GM21528 (cell line): ENCODE measurements at regions not wholly inside any gene's neighbourhood (a gene's known extent, or its start where the extent isn't known, plus 50 kb on each side); places are given as distances from the start of the nearest gene placed in this dataset.

Experiments
- ATAC-seq: cut with Tn5 transposase; IDR thresholded peaks from one replicate; pipeline ENCODE4 v1.9.1; 2021; ENCODE audit warnings: mild to moderate bottlenecking, moderate library complexity; ENCODE audit not compliant: unreplicated experiment, low FRiP score

DNA sequence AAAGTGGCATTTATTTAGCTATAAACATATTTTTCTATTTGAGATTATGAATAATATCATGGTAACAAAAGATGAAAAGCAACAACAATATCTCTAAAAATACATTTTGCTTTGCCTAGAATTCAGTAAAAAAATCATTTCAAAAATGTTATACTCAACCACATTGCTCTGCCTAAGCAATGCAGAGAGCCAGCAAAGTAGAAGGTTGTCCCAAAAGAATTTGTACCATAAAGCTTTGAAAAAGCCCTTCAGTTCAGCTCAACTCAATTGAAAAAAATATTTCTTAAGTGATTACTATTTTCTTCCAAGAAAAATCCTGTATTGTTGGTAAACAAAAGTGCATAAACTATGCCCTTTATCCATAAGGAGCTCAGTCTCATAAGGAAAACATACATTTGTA, 301.2 kb upstream of the ARSJ start:
- no peak for ATAC-seq

DNA sequence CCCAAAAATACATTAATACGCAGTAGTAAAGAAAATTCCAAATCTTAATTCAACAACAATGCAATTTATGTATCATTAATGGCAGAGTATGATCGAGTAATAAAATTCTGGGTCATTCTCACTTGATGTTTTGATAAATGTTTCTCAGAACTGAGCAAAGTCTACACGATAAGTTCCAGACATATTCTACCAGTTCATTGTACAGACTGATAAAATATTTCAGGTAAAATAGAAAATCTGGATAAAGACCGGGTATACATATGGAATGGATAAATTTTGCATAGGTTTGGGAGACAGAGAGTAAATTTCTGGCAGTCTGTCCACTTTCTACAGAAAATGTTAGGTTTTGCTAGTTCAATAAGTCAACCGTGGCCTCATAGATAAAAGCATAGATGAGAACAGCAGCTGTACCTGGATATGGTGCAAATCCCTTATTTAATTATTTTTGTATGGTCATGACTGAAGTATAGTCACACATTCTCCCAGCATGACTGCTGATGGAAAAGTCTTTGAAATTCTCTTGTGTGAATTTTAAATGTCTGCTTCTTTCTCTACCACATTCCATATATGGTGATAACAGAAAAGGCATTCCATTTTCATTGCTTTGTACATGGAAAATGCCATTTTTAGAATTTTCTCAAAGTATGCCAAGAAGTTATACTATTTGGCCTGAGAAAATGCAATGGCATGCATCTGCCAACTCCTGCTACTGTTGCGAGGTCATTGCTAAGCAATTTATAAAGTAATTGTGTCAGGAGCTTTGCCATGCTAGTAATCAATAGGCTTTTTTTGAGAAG, 301.9 kb upstream of the ARSJ start:
- ATAC-seq, result no peak

DNA sequence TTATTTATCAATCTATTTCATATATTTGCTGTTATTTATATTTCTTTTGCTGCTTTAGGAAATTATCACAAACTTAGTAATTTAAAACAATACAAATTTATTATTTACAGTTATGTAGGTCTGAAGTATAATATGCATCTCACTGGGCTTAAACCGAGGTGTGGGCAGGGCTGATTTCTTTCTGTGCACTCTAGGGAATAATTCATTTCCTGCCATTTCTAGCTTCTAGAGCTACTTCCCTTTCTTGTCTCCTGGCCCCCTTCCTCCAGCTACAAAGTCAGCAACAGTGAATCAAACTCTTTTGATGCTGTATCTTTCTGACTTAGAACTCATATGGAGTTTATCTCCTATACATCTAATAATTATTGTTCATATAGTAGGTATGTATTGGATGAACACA, 303.5 kb upstream of the ARSJ start:
- ATAC-seq, result no peak

DNA sequence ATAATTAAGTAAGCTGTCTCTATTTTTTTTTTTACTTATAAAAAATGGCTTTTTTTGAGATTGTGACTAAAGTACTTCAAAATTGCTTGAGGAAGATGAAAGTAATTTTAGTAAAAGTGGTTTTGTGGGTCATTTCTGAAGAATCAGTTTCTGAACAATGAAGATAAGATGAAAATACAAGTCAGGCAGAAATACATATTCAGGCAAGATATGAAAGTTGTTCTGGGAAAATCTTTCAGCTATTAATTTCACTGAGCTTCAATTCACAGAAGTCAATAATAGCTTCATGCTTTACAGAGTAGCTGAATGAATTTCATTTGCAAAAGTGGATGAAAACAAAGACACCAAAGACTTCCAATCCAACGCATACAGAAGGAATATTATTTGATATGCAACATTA, 305.2 kb upstream of the ARSJ start:
- no peak for ATAC-seq

DNA sequence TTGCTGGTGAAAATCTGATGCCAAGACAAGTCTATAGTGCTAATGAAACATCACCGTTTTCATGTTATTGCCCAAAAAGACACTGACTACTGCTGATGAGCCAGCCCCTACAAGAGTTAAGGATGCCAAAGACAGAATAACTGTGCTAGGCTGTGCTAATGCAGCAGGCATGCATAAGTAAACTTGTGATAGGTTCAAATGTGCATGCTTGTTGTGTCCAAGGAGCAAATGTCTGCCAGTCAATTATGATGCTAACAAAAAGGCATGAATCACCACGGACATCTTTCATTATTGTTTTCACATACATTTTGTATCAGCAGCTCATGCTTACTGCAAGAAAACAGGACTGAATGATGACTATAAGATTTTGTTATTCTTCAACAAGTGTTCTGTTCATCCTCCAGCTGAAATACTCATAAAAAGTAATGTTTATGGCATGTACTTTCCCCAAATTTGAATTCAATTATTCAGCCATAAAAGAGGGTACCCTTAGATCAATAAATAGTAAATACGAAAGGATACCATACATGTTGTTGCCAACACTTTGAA, 306.9 kb upstream of the ARSJ start:
- ATAC-seq, result no peak

DNA sequence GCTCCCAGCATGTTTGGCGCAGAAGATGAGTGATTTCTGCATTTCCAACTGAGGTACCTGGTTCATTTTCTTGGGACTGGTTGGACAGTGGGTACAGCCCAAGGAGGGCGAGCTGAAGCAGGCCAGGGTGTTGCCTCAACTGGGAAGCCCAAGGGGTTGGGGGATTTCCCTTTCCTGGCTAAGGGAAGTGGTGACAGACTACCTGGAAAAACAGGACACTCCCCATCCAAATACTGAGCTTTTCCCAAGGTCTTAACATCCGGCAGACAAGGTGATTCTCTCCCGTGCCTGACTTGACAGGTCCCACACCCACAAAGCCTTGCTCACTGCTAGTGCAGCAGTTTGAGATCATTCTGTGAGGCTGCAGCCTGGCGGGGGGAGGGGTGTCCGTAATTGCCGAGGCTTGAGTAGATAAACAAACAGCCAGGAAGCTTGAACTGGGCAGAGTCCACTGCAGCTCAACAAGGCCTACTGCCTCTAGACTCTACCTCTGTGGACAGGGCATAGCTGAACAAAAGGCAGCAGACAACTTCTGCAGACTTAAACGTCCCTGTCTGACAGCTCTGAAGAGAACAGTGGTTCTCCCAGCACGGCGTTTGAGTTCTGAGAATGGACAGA, 307.7 kb upstream of the ARSJ start:
- no peak for ATAC-seq

DNA sequence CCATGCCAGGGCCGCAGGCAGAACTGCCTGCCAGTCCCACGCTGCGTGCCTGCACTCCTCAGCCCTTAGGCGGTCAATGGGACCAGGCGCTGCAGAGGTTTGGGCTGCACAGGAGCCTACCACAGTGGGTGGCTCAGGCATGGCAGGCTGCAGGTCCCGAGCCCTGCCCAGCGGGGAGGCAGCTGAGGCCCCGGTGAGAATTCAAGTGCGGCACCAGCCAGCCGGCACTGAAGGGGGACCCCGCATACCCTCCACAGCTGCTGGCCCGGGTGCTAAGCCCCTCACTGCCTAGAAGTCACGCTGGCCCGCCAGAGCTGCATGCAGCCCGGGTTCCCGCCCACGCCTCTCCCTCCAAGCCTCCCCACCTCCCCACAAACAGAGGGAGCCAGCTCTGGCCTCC, 302.5 kb upstream of the UGT8 start:
- ATAC-seq, result no peak

DNA sequence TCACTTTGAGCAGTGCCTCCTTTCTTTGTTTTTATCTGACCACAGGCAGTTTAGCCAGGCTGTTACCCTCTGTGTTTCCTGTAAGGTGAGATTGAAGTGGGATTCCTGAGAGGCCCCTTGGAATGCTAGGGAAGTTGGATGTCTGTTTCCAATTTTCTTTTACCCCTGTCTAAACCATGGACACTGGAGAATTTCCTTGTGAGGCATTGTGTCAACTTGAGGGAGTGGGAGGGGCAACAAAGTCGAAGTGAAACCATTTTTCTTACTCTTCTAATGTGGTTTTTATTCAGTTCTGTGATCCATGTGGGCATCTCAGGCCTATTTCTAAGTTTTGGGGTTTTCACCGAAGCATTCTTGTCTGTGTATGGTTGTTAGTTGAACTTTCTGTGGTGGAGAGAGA, 296.1 kb upstream of the UGT8 start:
- no peak for ATAC-seq

DNA sequence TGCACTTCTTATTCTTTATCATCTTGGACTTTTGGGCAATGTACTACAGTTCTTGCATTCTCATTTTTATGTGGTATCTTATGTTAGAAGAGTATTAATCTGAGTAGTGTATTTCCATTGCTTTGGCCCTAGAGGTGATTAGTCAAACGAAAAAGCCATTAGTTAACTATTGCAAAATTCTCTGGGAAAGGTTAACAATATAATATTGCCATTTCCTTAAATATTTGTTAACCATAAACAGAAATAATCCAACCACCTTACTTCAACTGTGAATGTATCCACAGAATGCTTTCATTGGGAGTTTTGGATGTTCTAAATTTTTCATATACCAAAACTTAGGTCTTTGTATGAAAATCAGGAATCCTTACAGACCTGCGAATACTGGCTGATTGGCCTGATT, 294.6 kb upstream of the UGT8 start:
- ATAC-seq, result no peak

DNA sequence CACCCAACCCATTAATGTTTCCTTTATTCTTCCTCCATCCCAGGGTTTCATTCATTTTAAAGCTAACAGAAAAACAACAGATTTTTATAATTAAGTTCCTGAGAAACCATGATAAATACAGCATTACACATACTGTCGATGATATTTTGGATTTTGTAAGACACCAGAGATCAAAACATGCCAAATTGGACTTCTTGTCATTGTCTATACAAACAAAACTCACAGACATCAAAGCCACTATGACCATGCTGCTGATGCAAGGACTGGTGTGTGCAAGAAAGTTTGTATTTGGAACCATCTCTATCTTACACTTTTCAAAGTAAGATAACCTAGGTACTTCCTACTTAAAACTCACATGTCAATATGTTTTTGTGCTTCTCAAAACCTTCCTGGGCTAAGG, 294.0 kb upstream of the UGT8 start:
- no peak for ATAC-seq

DNA sequence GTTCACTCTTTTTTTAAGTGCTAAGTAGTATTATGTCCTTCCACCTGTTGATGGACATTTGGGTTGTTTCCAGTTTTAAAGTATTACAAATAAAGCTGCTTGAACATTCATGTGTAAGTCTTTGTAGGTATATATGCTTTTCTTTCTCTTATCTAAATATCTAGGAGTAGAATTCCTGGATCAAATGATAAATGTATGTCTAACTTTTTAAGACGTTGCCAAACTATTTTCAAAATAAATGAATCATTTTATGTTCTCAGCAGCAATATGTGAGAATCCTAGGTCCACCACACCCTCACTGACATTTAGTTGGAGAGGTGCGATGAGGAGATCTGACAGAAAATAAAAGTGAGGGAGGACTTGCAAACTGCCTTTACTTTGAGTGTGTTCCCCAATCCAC, 291.7 kb upstream of the UGT8 start:
- no peak for ATAC-seq

DNA sequence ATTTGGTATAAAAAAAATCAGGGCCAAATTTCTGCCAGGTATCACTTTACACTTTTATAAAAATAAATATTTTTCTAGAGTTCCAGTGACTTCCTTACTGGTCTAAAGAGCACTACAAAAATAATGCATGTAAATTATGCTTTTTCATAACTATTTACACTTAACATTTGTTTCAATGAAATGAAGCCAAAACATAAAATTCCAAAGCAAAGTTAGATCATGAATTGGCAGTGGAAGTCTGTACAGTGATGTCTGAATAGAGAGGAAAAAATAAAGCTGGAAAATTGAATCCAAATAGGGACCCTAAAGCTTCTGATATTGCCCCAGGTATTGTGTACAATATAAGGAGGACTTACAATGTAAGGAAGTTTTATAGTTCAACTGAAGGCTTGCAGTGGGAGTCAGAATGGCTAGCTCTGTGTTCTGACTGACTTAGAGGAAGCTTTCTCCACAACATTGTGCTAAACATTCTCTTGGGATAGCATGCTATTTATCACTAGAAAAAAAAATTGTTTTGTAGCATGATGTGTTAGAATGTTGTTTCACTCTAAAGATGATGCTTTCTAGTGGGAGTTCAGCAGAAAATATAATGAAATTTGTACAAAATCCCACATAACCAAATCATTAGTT, 288.2 kb upstream of the UGT8 start:
- ATAC-seq, result no peak

DNA sequence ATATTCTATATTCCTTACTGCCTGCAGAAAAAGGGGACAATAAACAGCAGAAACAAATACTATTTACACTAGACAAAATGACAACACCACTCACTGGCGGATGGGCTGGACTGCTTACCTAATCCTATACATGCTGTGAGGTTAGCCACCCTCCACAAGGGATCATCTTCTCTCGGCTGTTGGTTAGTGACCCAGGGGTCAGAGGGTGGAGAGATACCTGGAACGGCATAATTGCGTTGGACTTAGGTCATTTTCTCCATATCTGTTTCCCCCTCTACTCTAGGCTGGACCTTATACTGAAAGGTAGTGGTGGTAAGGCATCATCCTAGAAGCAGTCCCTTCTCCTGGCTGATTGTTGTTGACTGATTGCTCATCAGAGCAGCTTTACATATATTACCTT, 286.8 kb upstream of the UGT8 start:
- no peak for ATAC-seq

DNA sequence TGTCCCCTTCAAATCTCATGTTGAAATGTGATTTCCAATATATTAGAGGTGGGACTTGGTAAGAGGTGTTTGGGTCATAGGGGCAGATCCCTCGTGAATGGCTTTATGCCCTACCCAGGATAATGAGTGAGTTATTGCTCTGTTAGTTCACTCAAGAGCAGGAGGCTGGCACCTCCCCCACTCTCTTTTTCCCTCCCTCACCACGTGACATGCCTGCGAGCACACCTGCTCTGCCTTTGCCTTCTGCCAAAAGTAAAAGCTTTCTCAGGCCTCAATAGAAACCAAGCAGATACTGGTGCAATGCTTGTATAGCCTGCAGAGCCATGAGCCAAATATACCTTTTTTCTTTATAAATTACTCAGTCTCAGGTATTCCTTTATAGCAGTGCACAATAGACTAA, 286.3 kb upstream of the UGT8 start:
- no peak for ATAC-seq

DNA sequence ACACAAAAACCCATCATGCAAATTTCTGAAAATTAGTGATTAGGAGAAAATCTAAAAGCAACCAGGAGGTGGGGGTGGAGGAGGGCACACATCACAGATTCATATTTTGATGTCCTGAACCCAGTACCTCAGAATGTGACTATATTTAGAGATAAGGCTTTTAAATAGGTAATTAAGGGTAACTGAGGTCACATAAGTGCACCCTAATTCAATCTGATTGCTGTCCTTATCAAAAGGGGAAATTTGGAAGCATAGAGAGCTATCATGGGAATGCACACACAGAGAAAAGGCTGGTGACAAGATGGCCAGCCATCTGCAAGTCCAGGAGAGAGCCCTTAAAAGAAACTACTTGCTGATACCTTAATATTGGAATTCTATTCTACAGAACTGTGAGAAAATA, 281.8 kb upstream of the UGT8 start:
- no peak for ATAC-seq

DNA sequence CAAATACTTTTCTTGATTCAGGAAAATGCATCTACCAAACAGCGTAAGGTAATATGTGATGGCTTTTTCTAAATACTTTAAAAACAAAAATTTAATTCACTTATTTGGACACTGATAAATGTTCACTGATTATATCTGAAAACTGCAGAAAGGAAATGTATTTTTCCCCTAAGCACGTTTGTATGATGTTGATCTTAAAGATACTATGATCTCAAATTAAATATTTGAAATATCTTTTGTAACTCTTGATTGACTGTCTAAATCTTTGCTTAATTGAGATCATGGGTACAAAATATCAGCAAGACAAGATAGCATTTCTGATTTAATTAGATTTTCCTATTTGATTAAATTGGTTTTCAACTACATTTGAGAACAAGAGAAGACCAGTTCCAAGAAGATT, 281.0 kb upstream of the UGT8 start:
- no peak for ATAC-seq

DNA sequence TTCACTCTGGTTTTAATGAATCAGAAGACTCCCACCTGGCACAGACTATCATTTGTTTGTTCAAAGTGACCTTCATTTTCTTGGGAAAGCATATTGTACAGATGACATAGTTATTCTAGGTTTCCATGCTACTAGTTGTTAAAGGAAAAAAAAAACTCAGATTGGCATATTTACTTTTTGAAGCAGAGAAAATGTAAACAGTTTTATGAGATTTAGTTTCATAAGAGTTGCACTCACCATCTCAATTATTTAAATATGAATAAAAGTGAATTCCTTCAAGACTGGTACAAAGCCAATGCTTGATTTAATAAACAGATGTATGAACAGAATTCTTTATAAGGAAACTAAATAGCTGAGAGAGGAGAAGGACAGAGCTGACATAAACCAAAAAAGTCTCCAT, 280.3 kb upstream of the UGT8 start:
- ATAC-seq, result no peak

DNA sequence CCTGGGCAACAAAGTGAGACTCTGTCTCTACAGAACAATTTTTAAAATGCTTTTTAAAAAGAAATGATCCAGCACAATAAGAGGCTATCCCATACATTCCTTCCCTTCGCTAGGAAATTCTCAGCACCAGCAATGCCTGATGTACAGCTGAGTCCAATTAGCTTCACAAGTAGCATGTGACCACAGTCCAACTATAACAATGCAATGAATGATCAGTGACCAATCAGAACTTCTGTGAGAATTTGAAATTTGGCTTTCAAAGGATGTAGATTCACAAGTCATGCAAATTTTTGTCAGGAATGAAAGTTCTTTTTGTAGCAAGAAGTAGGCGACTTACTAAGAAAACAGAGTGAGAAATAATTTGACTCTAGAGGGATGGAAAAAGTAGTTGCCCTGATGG, 278.5 kb upstream of the UGT8 start:
- ATAC-seq, result no peak

DNA sequence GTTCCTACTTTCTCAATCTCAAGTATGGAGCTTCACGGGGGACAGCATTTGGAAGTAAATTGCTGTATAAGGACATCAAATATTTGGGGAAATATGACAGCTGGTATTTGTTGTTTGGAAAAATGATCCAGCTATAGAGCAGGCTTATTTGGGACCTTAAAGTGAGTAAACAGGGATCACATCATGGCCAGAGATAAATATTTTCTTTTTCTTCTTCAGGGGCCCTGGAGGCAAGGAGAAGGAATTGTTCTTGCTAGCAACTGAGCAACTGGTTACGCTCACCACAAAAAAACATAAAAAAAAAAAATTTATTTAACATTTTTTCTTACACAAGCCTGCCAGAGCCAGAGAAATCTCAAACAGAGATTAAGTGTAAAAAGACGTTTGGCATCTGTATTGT, 277.2 kb upstream of the UGT8 start:
- ATAC-seq, result no peak

DNA sequence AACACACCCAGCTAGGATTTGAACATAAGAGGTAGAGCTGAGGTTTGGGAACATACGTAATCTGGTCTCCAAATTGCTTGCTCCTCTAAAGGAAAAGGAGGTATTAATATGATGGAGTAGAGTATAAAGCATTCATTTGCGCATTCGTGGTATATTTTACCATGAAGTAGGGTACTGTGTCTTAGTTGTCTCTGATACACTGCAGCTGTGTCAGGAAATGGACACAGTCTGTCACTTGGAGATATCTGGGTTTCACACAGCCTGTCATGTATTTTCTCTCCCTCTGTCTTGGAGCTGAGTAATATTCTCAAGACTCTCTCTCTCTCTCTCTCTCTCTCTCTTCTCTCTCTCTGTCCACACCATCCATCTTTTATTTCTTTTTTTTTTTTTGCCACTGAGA, 274.8 kb upstream of the UGT8 start:
- no peak for ATAC-seq

DNA sequence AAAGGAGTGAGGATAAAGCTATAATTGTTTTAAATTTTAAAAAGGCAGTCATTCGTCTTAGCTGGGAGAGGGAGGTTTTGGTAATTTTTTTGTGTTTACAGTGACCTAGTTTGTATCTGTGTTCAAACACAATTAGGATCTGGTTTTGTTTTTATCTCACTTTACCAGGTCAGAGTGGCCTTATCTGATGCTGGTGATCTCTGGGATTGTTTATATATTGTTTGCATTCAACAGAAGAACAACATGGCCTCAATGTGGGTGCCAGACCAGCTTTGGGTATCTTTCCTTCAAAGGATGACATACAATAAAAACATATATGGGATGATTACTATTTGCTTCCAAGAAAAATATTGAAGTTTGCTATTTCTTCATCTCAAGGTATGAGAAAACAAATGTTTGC, 272.2 kb upstream of the UGT8 start:
- ATAC-seq, result no peak

DNA sequence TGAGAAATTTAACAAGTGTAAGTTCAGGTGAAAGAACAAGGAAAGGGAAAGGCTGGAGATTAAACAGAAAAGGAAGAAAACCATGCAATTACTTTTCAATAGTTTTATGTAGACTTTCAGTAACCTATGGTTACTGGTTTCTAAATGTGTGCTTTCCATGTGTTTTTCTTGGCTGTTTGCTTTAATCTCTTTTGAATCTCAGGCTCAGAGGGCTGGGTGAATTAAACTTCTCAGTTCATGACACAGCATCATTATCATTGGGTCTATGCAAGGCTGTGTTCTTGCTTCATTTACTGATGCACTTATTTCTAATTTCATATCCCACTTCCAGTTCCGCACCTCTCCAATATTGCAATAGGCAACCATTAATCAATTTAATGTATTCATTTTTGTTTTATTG, 266.5 kb upstream of the UGT8 start:
- ATAC-seq, result no peak
